ENCODE measurements at regions not wholly inside any gene's neighbourhood (a gene's known extent, or its start where the extent isn't known, plus 50 kb on each side); places are given as distances from the start of the nearest gene placed in this dataset.
A peak's percentile ranks its signal among the peaks of the same experiment; 100 is the strongest.

DNA sequence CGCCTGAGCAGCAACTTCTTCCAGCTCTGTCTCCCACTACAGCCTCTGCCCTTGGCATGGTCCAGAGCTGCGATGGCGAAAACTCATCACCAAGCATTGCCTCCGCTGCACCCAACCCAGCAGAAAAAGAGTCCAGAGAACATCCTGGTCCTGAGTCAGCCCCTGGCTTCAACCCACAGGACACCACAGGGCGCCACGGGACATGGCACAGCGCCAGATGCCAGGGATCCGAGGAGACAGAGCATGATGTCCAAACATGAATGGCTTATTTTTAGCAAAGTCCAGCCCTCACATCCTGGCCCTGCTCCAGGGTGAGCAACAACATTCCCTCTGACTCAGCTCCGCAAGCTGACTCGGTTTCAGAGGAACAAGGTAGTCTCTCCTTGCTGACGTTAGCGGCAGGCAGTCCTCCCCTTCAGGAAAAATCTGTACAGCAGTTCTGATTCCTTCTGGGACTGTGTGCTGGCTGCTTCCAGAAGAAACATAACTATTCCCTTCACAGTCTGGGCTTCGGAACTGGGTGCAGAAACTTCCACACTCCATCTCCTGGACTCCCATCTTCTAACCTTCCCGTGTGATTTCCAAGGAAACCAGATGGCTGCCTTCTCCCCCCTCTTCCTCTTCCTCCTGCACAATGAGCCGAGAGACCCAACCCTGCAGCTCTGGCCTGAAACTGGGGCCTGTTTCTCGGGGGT lies 131.3 kb downstream of the TOMM20 start (continued):
- TF ChIP-seq TCF12 (IDR thresholded peaks at IDR 0.05) (no peak), TCF12 (CRISPR knock-in tag; IDR thresholded peaks at IDR 0.05) (no peak), ZNF251 (CRISPR knock-in tag; IDR thresholded peaks at IDR 0.05) (no peak), KMT2B (CRISPR knock-in tag; IDR thresholded peaks at IDR 0.05) (0 out of 2 replicates have a peak, but pooled peaks have one; percentile 22), XBP1 (CRISPR knock-in tag; IDR thresholded peaks at IDR 0.05) (no peak), ZSCAN9 (CRISPR knock-in tag; IDR thresholded peaks at IDR 0.05; ENCODE audit: borderline replicate concordance) (peak; percentile 86), HNRNPLL (IDR thresholded peaks at IDR 0.05; ENCODE audit: low read depth, low read length, poor library complexity, severe bottlenecking) (no peak), ZNF3 (CRISPR knock-in tag; IDR thresholded peaks at IDR 0.05) (no peak), MIXL1 (CRISPR knock-in tag; IDR thresholded peaks at IDR 0.05) (peak; percentile 38; the same call in 1 of the 2 replicates), ZFY (CRISPR knock-in tag; IDR thresholded peaks at IDR 0.05) (peak; percentile 30; the same call in 1 of the 2 replicates), ZNF20 (CRISPR knock-in tag; IDR thresholded peaks at IDR 0.05) (no peak), ZNF432 (CRISPR knock-in tag; IDR thresholded peaks at IDR 0.05; ENCODE audit: borderline replicate concordance) (no peak), SP1 (IDR thresholded peaks at IDR 0.05) (no peak), SP1 (CRISPR knock-in tag; IDR thresholded peaks at IDR 0.05) (peak; percentile 50; the same call in 1 of the 2 replicates), TBX2 (CRISPR knock-in tag; IDR thresholded peaks at IDR 0.05; ENCODE audit: borderline replicate concordance) (peak; percentile 73; the same call in 1 of the 2 replicates), ZSCAN20 (CRISPR knock-in tag; IDR thresholded peaks at IDR 0.05; ENCODE audit: borderline replicate concordance) (no peak)
- TF ChIP-seq, protein P1, sequence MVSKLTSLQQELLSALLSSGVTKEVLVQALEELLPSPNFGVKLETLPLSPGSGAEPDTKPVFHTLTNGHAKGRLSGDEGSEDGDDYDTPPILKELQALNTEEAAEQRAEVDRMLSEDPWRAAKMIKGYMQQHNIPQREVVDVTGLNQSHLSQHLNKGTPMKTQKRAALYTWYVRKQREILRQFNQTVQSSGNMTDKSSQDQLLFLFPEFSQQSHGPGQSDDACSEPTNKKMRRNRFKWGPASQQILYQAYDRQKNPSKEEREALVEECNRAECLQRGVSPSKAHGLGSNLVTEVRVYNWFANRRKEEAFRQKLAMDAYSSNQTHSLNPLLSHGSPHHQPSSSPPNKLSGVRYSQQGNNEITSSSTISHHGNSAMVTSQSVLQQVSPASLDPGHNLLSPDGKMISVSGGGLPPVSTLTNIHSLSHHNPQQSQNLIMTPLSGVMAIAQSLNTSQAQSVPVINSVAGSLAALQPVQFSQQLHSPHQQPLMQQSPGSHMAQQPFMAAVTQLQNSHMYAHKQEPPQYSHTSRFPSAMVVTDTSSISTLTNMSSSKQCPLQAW (CRISPR knock-in tag; IDR thresholded peaks at IDR 0.05): peak; percentile 46; the same call in 1 of the 2 replicates
- TF ChIP-seq, protein P2, sequence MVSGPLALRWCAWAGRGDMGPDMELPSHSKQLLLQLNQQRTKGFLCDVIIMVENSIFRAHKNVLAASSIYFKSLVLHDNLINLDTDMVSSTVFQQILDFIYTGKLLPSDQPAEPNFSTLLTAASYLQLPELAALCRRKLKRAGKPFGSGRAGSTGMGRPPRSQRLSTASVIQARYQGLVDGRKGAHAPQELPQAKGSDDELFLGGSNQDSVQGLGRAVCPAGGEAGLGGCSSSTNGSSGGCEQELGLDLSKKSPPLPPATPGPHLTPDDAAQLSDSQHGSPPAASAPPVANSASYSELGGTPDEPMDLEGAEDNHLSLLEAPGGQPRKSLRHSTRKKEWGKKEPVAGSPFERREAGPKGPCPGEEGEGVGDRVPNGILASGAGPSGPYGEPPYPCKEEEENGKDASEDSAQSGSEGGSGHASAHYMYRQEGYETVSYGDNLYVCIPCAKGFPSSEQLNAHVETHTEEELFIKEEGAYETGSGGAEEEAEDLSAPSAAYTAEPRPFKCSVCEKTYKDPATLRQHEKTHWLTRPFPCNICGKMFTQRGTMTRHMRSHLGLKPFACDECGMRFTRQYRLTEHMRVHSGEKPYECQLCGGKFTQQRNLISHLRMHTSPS (CRISPR knock-in tag; IDR thresholded peaks at IDR 0.05; ENCODE audit: low read depth): peak; percentile 97
- TF ChIP-seq, protein P3, sequence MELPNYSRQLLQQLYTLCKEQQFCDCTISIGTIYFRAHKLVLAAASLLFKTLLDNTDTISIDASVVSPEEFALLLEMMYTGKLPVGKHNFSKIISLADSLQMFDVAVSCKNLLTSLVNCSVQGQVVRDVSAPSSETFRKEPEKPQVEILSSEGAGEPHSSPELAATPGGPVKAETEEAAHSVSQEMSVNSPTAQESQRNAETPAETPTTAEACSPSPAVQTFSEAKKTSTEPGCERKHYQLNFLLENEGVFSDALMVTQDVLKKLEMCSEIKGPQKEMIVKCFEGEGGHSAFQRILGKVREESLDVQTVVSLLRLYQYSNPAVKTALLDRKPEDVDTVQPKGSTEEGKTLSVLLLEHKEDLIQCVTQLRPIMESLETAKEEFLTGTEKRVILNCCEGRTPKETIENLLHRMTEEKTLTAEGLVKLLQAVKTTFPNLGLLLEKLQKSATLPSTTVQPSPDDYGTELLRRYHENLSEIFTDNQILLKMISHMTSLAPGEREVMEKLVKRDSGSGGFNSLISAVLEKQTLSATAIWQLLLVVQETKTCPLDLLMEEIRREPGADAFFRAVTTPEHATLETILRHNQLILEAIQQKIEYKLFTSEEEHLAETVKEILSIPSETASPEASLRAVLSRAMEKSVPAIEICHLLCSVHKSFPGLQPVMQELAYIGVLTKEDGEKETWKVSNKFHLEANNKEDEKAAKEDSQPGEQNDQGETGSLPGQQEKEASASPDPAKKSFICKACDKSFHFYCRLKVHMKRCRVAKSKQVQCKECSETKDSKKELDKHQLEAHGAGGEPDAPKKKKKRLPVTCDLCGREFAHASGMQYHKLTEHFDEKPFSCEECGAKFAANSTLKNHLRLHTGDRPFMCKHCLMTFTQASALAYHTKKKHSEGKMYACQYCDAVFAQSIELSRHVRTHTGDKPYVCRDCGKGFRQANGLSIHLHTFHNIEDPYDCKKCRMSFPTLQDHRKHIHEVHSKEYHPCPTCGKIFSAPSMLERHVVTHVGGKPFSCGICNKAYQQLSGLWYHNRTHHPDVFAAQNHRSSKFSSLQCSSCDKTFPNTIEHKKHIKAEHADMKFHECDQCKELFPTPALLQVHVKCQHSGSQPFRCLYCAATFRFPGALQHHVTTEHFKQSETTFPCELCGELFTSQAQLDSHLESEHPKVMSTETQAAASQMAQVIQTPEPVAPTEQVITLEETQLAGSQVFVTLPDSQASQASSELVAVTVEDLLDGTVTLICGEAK (IDR thresholded peaks at IDR 0.05): no peak
- TF ChIP-seq, protein P3 (CRISPR knock-in tag; IDR thresholded peaks at IDR 0.05): peak; percentile 34; the same call in 1 of the 2 replicates
